ENCODE measurements at regions not wholly inside any gene's neighbourhood (a gene's known extent, or its start where the extent isn't known, plus 50 kb on each side); places are given as distances from the start of the nearest gene placed in this dataset.

DNA sequence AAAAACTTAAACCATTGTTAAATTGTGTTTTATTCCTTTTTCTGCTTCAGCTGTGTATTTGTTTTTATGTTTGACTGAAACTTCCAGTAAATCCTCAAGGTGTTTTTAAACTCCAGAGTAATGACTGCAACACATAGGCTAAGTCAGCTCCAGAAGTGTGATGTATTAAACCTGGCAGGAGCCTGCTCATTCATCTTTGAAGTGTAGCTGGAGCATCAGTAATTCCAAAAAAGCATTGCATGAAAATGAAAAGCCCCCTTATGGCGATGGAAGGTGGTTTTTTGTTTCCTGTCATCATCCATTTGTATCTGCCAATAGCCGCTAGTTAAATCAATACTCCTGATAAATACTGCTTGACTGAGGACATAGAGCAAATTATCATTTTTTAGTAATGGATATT lies 474.2 kb upstream of the ADAMTS16 start:
- Histone ChIP-seq H2BK5ac (ENCODE audit: low read length) (no peak overlapping the region), H4K5ac (ENCODE audit: low read length) (no peak overlapping the region), H3K4me1 (ENCODE audit: control insufficient read depth, low read depth, low read length) (no peaks in the 10 kb centered on the region), H2AK5ac (ENCODE audit: low read length) (no peak overlapping the region), H3K36me3 (ENCODE audit: control insufficient read depth, insufficient read depth, low read length) (no peaks in the 10 kb centered on the region), H3K4me3 (ENCODE audit: low read length) (no peak overlapping the region), H3K9ac (ENCODE audit: low read length) (no peak overlapping the region), H2BK15ac (replicated peaks; ENCODE audit: low read depth) (no peak overlapping the region), H3K4ac (ENCODE audit: low read depth, low read length) (no peak overlapping the region), H3K79me1 (ENCODE audit: low read length) (no peaks in the 10 kb centered on the region), H3K23ac (ENCODE audit: low read length) (no peak overlapping the region), H4K8ac (ENCODE audit: low read depth, low read length) (no peak overlapping the region), H3K4me2 (ENCODE audit: low read length) (no peak overlapping the region), H3K56ac (ENCODE audit: low read length) (no peak overlapping the region), H3K27ac (ENCODE audit: low read depth, low read length) (no peak overlapping the region), H3K18ac (ENCODE audit: low read length) (no peak overlapping the region), H2BK120ac (ENCODE audit: low read depth, low read length) (no peak overlapping the region), H3K79me2 (ENCODE audit: control insufficient read depth, insufficient read depth, low read length) (no peaks in the 10 kb centered on the region), H3K27me3 (ENCODE audit: insufficient read depth, low read length, poor library complexity) (no peaks in the 10 kb centered on the region)
- DNase-seq, result no peak
- no CpG with 5 or more reads among the region's 2 CpGs for WGBS (ENCODE audit: extremely low coverage, insufficient coverage, low lambda C conversion rate)

- H4K5ac ChIP-seq (ENCODE audit: low read length), result no peak overlapping the region
- no peak overlapping the region for H4K8ac ChIP-seq (ENCODE audit: low read depth, low read length)
- H3K9ac ChIP-seq (ENCODE audit: low read length), result no peak overlapping the region
- no peaks in the 10 kb centered on the region for H3K4me1 ChIP-seq (ENCODE audit: control insufficient read depth, low read depth, low read length)
- H2BK120ac ChIP-seq (ENCODE audit: low read depth, low read length), result no peak overlapping the region
- no peak overlapping the region for H2BK15ac ChIP-seq (replicated peaks; ENCODE audit: low read depth)
- H3K4ac ChIP-seq (ENCODE audit: low read depth, low read length), result no peak overlapping the region
- no peak overlapping the region for H2AK5ac ChIP-seq (ENCODE audit: low read length)
- WGBS (ENCODE audit: extremely low coverage, insufficient coverage, low lambda C conversion rate), result no CpG with 5 or more reads among the region's 1 CpG
- H3K36me3 ChIP-seq (ENCODE audit: control insufficient read depth, insufficient read depth, low read length), result no peaks in the 10 kb centered on the region
- no peak overlapping the region for H3K4me2 ChIP-seq (ENCODE audit: low read length)
- DNase-seq, result no peak
- H2BK5ac ChIP-seq (ENCODE audit: low read length), result no peak overlapping the region
- no peaks in the 10 kb centered on the region for H3K79me2 ChIP-seq (ENCODE audit: control insufficient read depth, insufficient read depth, low read length)
- H3K79me1 ChIP-seq (ENCODE audit: low read length), result no peaks in the 10 kb centered on the region
- no peaks in the 10 kb centered on the region for H3K27me3 ChIP-seq (ENCODE audit: insufficient read depth, low read length, poor library complexity)
- no peak overlapping the region for H3K23ac ChIP-seq (ENCODE audit: low read length)
- no peak overlapping the region for H3K18ac ChIP-seq (ENCODE audit: low read length)
- no peak overlapping the region for H3K56ac ChIP-seq (ENCODE audit: low read length)
- no peak overlapping the region for H3K27ac ChIP-seq (ENCODE audit: low read depth, low read length)
- H3K4me3 ChIP-seq (ENCODE audit: low read length), result no peak overlapping the region
Observed at GRCh38 chr5:4674166-4674565, 466.0 kb upstream of the ADAMTS16 start.

GRCh38 chr5:4676934-4677333 lies 463.2 kb upstream of the ADAMTS16 start:
- H2BK5ac ChIP-seq (ENCODE audit: low read length), result no peak overlapping the region
- no peak for DNase-seq
- no peak overlapping the region for H2AK5ac ChIP-seq (ENCODE audit: low read length)
- no peak overlapping the region for H4K5ac ChIP-seq (ENCODE audit: low read length)
- H2BK120ac ChIP-seq (ENCODE audit: low read depth, low read length), result no peak overlapping the region
- H3K27me3 ChIP-seq (ENCODE audit: insufficient read depth, low read length, poor library complexity), result no peaks in the 10 kb centered on the region
- no peak overlapping the region for H3K56ac ChIP-seq (ENCODE audit: low read length)
- WGBS (ENCODE audit: extremely low coverage, insufficient coverage, low lambda C conversion rate), result no CpG with 5 or more reads among the region's 4 CpGs
- no peaks in the 10 kb centered on the region for H3K4me1 ChIP-seq (ENCODE audit: control insufficient read depth, low read depth, low read length)
- no peak overlapping the region for H3K27ac ChIP-seq (ENCODE audit: low read depth, low read length)
- H3K4me2 ChIP-seq (ENCODE audit: low read length), result no peak overlapping the region
- H3K18ac ChIP-seq (ENCODE audit: low read length), result no peak overlapping the region
- no peak overlapping the region for H3K9ac ChIP-seq (ENCODE audit: low read length)
- no peaks in the 10 kb centered on the region for H3K79me2 ChIP-seq (ENCODE audit: control insufficient read depth, insufficient read depth, low read length)
- H2BK15ac ChIP-seq (replicated peaks; ENCODE audit: low read depth), result no peak overlapping the region
- H3K4me3 ChIP-seq (ENCODE audit: low read length), result no peak overlapping the region
- H3K36me3 ChIP-seq (ENCODE audit: control insufficient read depth, insufficient read depth, low read length), result no peaks in the 10 kb centered on the region
- no peak overlapping the region for H4K8ac ChIP-seq (ENCODE audit: low read depth, low read length)
- no peak overlapping the region for H3K23ac ChIP-seq (ENCODE audit: low read length)
- H3K79me1 ChIP-seq (ENCODE audit: low read length), result no peaks in the 10 kb centered on the region
- H3K4ac ChIP-seq (ENCODE audit: low read depth, low read length), result no peak overlapping the region

GRCh38 chr5:4684946-4685345 lies 455.2 kb upstream of the ADAMTS16 start:
- H2BK120ac ChIP-seq (ENCODE audit: low read depth, low read length), result no peak overlapping the region
- H3K36me3 ChIP-seq (ENCODE audit: control insufficient read depth, insufficient read depth, low read length), result no peaks in the 10 kb centered on the region
- H3K56ac ChIP-seq (ENCODE audit: low read length), result no peak overlapping the region

GRCh38 chr5:4698596-4698995 lies 441.5 kb upstream of the ADAMTS16 start:
- Histone ChIP-seq H3K79me1 (ENCODE audit: low read length) (no peaks in the 10 kb centered on the region), H3K36me3 (ENCODE audit: control insufficient read depth, insufficient read depth, low read length) (no peaks in the 10 kb centered on the region)
- WGBS (ENCODE audit: extremely low coverage, insufficient coverage, low lambda C conversion rate), result no CpG with 5 or more reads among the region's 6 CpGs

More at GRCh38 chr5:4684946-4685345, 455.2 kb upstream of the ADAMTS16 start:
- no peak overlapping the region for H3K18ac ChIP-seq (ENCODE audit: low read length)
- H3K4me2 ChIP-seq (ENCODE audit: low read length), result no peak overlapping the region
- H3K79me1 ChIP-seq (ENCODE audit: low read length), result no peaks in the 10 kb centered on the region
- DNase-seq, result no peak
- H2AK5ac ChIP-seq (ENCODE audit: low read length), result no peak overlapping the region
- no peak overlapping the region for H3K9ac ChIP-seq (ENCODE audit: low read length)
- no peak overlapping the region for H4K5ac ChIP-seq (ENCODE audit: low read length)
- no peak overlapping the region for H3K23ac ChIP-seq (ENCODE audit: low read length)
- H3K79me2 ChIP-seq (ENCODE audit: control insufficient read depth, insufficient read depth, low read length), result no peaks in the 10 kb centered on the region
- H2BK15ac ChIP-seq (replicated peaks; ENCODE audit: low read depth), result no peak overlapping the region
- H3K27me3 ChIP-seq (ENCODE audit: insufficient read depth, low read length, poor library complexity), result no peaks in the 10 kb centered on the region
- no peaks in the 10 kb centered on the region for H3K4me1 ChIP-seq (ENCODE audit: control insufficient read depth, low read depth, low read length)
- no peak overlapping the region for H3K27ac ChIP-seq (ENCODE audit: low read depth, low read length)
- no peak overlapping the region for H3K4me3 ChIP-seq (ENCODE audit: low read length)
- H3K4ac ChIP-seq (ENCODE audit: low read depth, low read length), result no peak overlapping the region
- H2BK5ac ChIP-seq (ENCODE audit: low read length), result no peak overlapping the region
- H4K8ac ChIP-seq (ENCODE audit: low read depth, low read length), result no peak overlapping the region

GRCh38 chr5:4699592-4699991 lies 440.5 kb upstream of the ADAMTS16 start:
- Histone ChIP-seq H3K4me1 (ENCODE audit: control insufficient read depth, low read depth, low read length) (no peaks in the 10 kb centered on the region), H3K27me3 (ENCODE audit: insufficient read depth, low read length, poor library complexity) (no peaks in the 10 kb centered on the region), H3K4me2 (ENCODE audit: low read length) (no peak overlapping the region), H2BK120ac (ENCODE audit: low read depth, low read length) (no peak overlapping the region), H2BK15ac (replicated peaks; ENCODE audit: low read depth) (no peak overlapping the region), H3K4me3 (ENCODE audit: low read length) (no peak overlapping the region), H3K18ac (ENCODE audit: low read length) (no peak overlapping the region), H3K36me3 (ENCODE audit: control insufficient read depth, insufficient read depth, low read length) (no peaks in the 10 kb centered on the region), H3K9ac (ENCODE audit: low read length) (no peak overlapping the region), H4K5ac (ENCODE audit: low read length) (no peak overlapping the region), H3K4ac (ENCODE audit: low read depth, low read length) (no peak overlapping the region), H4K8ac (ENCODE audit: low read depth, low read length) (no peak overlapping the region), H3K23ac (ENCODE audit: low read length) (no peak overlapping the region), H3K56ac (ENCODE audit: low read length) (no peak overlapping the region), H3K27ac (ENCODE audit: low read depth, low read length) (no peak overlapping the region), H2BK5ac (ENCODE audit: low read length) (no peak overlapping the region), H2AK5ac (ENCODE audit: low read length) (no peak overlapping the region), H3K79me1 (ENCODE audit: low read length) (no peaks in the 10 kb centered on the region), H3K79me2 (ENCODE audit: control insufficient read depth, insufficient read depth, low read length) (no peaks in the 10 kb centered on the region)
- WGBS (ENCODE audit: extremely low coverage, insufficient coverage, low lambda C conversion rate), result no CpG with 5 or more reads among the region's 6 CpGs
- DNase-seq, result no peak

More at GRCh38 chr5:4698596-4698995, 441.5 kb upstream of the ADAMTS16 start:
- no peak for DNase-seq
- H3K4me1 ChIP-seq (ENCODE audit: control insufficient read depth, low read depth, low read length), result no peaks in the 10 kb centered on the region
- H3K4me2 ChIP-seq (ENCODE audit: low read length), result no peak overlapping the region
- no peak overlapping the region for H3K4ac ChIP-seq (ENCODE audit: low read depth, low read length)
- H3K27me3 ChIP-seq (ENCODE audit: insufficient read depth, low read length, poor library complexity), result no peaks in the 10 kb centered on the region
- H4K8ac ChIP-seq (ENCODE audit: low read depth, low read length), result no peak overlapping the region
- H3K79me2 ChIP-seq (ENCODE audit: control insufficient read depth, insufficient read depth, low read length), result no peaks in the 10 kb centered on the region
- no peak overlapping the region for H3K56ac ChIP-seq (ENCODE audit: low read length)
- H2BK5ac ChIP-seq (ENCODE audit: low read length), result no peak overlapping the region
- no peak overlapping the region for H4K5ac ChIP-seq (ENCODE audit: low read length)
- H3K9ac ChIP-seq (ENCODE audit: low read length), result no peak overlapping the region
- H2BK15ac ChIP-seq (replicated peaks; ENCODE audit: low read depth), result no peak overlapping the region
- H3K4me3 ChIP-seq (ENCODE audit: low read length), result no peak overlapping the region
- no peak overlapping the region for H3K27ac ChIP-seq (ENCODE audit: low read depth, low read length)
- no peak overlapping the region for H2BK120ac ChIP-seq (ENCODE audit: low read depth, low read length)
- no peak overlapping the region for H3K18ac ChIP-seq (ENCODE audit: low read length)
- H3K23ac ChIP-seq (ENCODE audit: low read length), result no peak overlapping the region
- no peak overlapping the region for H2AK5ac ChIP-seq (ENCODE audit: low read length)
